Thymus (tissue), 11 donors: ENCODE measurements at regions not wholly inside any gene's neighbourhood (a gene's known extent, or its start where the extent isn't known, plus 50 kb on each side); places are given as distances from the start of the nearest gene placed in this dataset.

Experiments
- DNase-seq, 9 donors: peaks; one replicate each; pipeline ENCODE4 v3.0.0-alpha.2; 2013; ENCODE audit warnings: low spot score in 9 of 9, low read depth in 6 of 9, missing footprints in 1 of 9
- H3K27ac ChIP-seq, 2 donors: one replicate each; pipeline ENCODE4 v1.5.1; 2013; ENCODE audit warnings: control low read depth in 1 of 2, low read depth in 1 of 2, low read length in 1 of 2, mild to moderate bottlenecking in 1 of 2, moderate library complexity in 1 of 2
- H3K27me3 ChIP-seq, 2 donors: one replicate each; pipeline ENCODE4 v1.5.1; 2013; ENCODE audit warnings: low read length in 1 of 2; ENCODE audit not compliant: control insufficient read depth in 2 of 2, insufficient read depth in 1 of 2
- H3K36me3 ChIP-seq, 2 donors: one replicate each; pipeline ENCODE4 v1.5.1; 2013; ENCODE audit warnings: low read length in 1 of 2, mild to moderate bottlenecking in 1 of 2, moderate library complexity in 1 of 2; ENCODE audit not compliant: control insufficient read depth in 2 of 2, insufficient read depth in 2 of 2
- H3K4me1 ChIP-seq, 2 donors: one replicate each; pipeline ENCODE4 v1.5.1; 2013; ENCODE audit warnings: low read length in 2 of 2; ENCODE audit not compliant: control insufficient read depth in 2 of 2, insufficient read depth in 2 of 2
- H3K4me3 ChIP-seq, 2 donors: one replicate each; pipeline ENCODE4 v1.5.1; 2013; ENCODE audit warnings: low read length in 2 of 2, control low read depth in 1 of 2, mild to moderate bottlenecking in 1 of 2
- H3K9me3 ChIP-seq, 2 donors: one replicate each; pipeline ENCODE4 v1.5.1; 2013; ENCODE audit warnings: low read length in 1 of 2, mild to moderate bottlenecking in 1 of 2; ENCODE audit not compliant: control insufficient read depth in 2 of 2, insufficient read depth in 1 of 2
- WGBS: extraction: QIAGEN DNeasy Blood & Tissue Kit; methylation state at CpG from one replicate; pipeline ENCODE4 v1.1.7; 2013; 5-methylcytosine and 5-hydroxymethylcytosine counted together
- donor health status: healthy.

DNA sequence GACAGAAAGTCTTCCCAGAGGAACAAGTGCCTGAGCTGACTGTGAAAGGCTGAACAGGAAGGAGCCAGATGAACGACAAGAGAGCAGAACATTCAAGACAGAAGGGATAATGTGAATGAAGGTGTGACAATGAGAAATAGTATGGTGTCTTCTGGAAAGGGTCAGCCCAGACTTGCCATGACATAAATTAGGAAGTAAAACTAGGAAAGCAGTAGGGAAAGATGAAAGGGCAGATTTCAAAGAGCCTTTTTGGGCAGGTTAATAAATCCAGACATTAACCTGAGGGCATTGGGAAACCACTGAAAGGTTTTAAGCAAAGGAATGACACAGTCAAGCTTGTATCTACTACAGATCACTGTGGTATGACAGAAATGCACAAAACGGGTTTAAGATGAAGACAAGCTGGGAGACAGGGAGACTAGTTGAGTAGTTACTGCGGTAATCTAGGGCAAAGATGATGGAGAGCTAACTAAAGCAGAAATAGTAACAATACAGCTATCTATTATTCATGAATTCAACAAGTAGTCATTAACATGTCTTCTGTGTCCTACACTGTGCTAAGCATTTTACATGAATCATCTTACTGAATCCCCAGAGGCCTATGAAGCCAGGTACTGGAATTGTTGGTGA lies 580.9 kb upstream of the WWC1 start:
- no peak for DNase-seq
- H3K27ac ChIP-seq = no peak overlapping the region
- H3K9me3 ChIP-seq = no peaks in the 10 kb centered on the region
- no peaks in the 10 kb centered on the region for H3K36me3 ChIP-seq
- no peaks in the 10 kb centered on the region for H3K4me1 ChIP-seq
- H3K27me3 ChIP-seq = no peaks in the 10 kb centered on the region
- H3K4me3 ChIP-seq = no peak overlapping the region
- WGBS = 92% methylated on average over 3 of the region's 3 CpGs

DNA sequence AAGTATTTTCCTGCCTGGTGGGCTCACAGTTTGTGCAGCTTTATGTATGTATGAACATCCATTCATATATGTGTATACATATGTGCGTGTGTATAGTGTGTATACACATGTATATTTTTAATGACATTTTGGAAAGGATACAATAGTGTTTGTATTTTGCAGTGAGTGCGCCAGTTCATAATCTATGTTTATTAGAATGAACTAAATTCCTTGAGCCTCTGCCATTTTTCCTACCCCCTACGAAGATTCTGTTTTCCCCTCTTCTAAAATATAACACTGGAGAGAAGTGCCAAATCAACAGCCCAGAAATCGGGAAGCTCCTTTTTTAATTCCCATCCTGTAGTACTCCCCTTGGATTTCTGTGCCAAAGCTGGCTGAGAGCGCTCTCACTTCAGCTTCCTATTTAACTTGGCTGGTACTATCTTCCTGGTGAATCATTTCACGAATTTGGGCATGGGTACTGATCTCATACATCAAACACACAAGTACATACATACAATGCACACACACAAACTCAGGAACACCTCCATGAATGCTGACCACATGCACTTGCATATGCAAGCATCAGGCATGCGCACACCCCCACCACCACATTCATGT lies 578.4 kb upstream of the WWC1 start:
- no peaks in the 10 kb centered on the region for H3K4me1 ChIP-seq
- 95% methylated on average over 7 of the region's 7 CpGs for WGBS
- no peaks in the 10 kb centered on the region for H3K9me3 ChIP-seq
- no peak overlapping the region for H3K27ac ChIP-seq
- H3K4me3 ChIP-seq = no peak overlapping the region
- H3K36me3 ChIP-seq = no peaks in the 10 kb centered on the region
- DNase-seq = no peak
- no peaks in the 10 kb centered on the region for H3K27me3 ChIP-seq

DNA sequence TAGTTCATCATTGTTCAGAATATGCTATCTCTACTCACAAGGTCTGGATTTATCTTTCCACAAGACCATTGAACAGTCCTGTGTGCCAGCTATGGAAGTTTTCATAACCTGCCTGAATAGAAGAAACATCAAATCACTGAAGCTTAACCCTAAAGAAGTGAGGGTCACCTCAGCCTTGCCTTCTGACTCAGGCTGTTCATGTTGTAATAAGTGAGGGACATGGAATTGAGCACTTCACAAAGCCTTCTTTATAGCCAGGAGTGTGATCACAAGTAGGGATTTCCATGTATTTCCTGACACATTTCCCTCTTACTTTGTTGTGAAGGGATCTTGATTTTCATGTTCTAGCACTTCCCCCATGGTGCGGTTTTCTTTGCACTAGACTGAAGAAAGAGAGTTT lies 577.5 kb upstream of the WWC1 start:
- DNase-seq = no peak
- H3K4me1 ChIP-seq = no peaks in the 10 kb centered on the region
- no peaks in the 10 kb centered on the region for H3K9me3 ChIP-seq
- H3K4me3 ChIP-seq = no peak overlapping the region
- H3K27ac ChIP-seq = no peak overlapping the region
- H3K36me3 ChIP-seq = no peaks in the 10 kb centered on the region
- no peaks in the 10 kb centered on the region for H3K27me3 ChIP-seq
- 89% methylated on average over 1 of the region's 1 CpG for WGBS

DNA sequence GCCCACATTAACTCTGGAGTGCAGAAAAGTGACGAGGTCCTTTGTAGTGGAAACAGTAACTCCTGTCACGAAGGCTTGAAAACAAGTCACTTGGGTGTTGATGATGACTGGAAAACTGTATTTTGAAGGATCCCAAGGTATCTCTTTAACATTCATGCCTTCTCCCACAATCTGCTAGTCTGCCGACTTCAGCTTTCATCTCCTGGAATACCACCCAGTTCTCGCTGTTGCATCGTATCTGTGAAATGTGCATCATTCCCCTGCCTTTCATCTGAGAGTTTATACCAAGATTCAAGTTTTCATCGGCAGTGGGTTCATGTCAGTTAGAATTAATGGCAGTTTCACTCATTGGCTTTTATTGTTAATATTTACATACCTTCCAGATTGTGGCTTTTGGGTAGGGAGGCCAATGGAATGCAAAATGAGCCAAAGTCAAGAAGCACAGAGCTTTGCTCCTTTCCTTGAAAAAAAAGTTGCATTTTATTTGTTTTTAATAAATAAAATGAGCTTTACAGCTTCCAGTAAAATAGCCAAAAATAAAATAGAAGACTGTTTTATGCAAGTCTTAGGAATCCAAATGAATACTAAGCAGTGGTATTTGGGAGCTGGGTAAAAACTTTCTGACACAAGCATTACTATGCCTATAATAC lies 575.2 kb upstream of the WWC1 start:
- no peaks in the 10 kb centered on the region for H3K9me3 ChIP-seq
- no peaks in the 10 kb centered on the region for H3K4me1 ChIP-seq
- no peak for DNase-seq
- H3K27me3 ChIP-seq = no peaks in the 10 kb centered on the region
- H3K36me3 ChIP-seq = no peaks in the 10 kb centered on the region
- H3K27ac ChIP-seq = no peak overlapping the region
- H3K4me3 ChIP-seq = no peak overlapping the region
- 96% methylated on average over 6 of the region's 6 CpGs for WGBS

DNA sequence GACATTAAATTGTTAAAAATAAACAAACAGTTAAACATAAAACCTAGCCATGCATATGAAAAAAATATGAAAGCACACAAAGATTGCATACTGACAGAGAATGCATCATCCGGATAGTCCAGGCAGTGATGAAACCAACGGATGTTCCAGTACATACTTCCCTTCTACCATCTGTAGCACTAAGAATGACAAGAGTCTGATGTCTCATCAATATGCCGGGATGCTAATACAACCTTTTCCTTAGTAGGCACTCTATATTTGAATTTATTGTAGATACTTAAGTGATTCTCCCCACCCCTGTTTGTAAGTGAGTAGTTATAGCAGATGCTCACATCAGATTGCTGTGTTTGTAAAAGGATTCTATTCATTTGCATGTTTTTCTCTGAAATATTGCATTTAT lies 571.2 kb upstream of the WWC1 start:
- DNase-seq = no peak
- 92% methylated on average over 3 of the region's 3 CpGs for WGBS
- no peak overlapping the region for H3K27ac ChIP-seq
- no peaks in the 10 kb centered on the region for H3K27me3 ChIP-seq
- H3K4me1 ChIP-seq = peaks cover 0 to 2% of the 10 kb centered on the region in 2 donors
- no peak overlapping the region for H3K4me3 ChIP-seq
- no peaks in the 10 kb centered on the region for H3K36me3 ChIP-seq
- no peaks in the 10 kb centered on the region for H3K9me3 ChIP-seq

DNA sequence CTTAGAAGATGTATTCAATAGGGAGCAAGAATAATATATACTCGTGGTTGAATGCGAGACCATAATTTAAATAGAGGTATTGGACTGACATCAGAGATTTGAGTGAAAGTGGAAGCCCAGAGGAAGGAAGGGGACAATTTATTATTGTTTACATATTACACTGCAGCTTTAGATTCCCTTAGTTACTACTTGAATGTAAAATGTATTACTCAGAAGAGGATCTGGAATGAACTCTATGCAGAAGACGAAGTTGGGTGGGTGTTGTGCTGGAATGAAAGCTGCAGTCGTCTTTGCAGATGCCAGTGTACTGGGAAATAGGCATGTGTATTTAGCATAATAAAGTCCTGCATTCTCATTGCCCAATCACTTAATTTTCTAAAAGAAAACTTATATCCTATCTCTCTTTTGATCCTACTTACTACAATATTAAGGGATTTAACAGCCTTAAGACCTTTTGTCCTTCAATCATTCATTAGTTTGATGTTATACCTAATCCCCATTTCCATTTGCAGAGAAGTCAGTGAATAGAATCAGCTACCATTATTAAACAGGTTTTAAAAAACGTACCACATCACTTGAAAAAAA lies 570.7 kb upstream of the WWC1 start:
- Histone ChIP-seq H3K27ac (no peak overlapping the region), H3K27me3 (no peaks in the 10 kb centered on the region)

DNA sequence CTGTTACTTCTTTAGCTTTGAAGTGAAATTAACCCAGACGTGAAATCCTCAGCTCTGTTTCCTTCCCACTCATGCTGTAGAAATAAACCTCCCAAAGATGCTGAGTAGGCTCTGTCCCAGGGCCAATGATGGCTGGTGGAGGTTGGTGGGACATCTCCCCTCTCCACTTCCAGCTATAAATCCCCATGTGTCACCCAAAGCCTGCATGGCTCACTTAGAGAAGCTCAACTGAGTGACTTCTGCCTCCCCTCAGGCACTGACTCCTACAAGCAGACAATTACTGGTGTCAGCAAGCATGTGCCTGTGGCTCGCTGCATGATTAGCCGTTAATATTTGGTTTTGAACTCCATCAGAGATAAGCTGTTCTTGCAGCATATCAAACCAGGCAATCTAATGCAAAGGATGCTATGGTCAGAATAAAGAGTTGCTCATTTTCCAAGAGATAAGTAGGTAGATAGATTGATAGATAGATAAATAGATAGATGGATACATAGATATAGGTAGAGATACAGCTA lies 569.5 kb upstream of the WWC1 start:
- Histone ChIP-seq H3K9me3 (no peaks in the 10 kb centered on the region), H3K36me3 (no peaks in the 10 kb centered on the region), H3K27me3 (no peaks in the 10 kb centered on the region), H3K27ac (no peak overlapping the region), H3K4me3 (no peak overlapping the region), H3K4me1 (peaks cover 0 to 2% of the 10 kb centered on the region in 2 donors)
- DNase-seq = no peak
- 78% methylated on average over 3 of the region's 3 CpGs for WGBS

More for the DNA sequence above, 570.7 kb upstream of the WWC1 start:
- no peaks in the 10 kb centered on the region for H3K9me3 ChIP-seq
- 75% methylated on average over 5 of the region's 5 CpGs for WGBS
- no peak overlapping the region for H3K4me3 ChIP-seq
- peaks cover 0 to 2% of the 10 kb centered on the region in 2 donors for H3K4me1 ChIP-seq
- DNase-seq = no peak
- H3K36me3 ChIP-seq = no peaks in the 10 kb centered on the region

DNA sequence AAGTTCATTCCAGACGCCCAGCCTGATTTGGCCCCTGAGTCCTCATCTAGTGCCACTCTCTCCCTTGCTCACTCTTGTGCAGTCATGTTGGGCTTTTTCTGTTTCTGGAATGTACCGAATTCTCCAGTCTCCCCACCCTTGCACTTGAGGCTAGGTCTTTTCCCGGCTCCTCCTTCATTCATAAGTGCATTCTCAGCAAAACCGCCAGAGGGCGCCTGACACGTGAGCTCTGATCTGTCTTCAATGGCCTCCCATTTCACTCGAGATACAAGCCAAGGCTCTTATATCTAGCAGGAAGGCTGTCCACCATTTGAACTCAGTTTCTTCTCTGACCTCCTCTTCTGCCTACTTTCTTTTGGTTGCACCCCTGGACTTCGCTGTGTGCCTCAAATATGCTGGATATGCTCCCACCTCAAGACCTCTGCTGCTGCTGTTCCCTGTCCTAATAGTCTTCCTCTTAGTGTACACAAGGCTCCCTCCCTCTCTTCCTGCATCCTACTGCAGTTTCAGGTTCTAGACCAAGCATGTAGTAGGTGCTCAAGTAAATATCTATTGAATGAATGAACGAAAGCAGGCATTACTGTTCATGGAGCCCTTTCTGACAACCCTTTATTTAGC lies 568.1 kb upstream of the WWC1 start:
- Histone ChIP-seq H3K27me3 (no peaks in the 10 kb centered on the region), H3K4me1 (peaks cover 0 to 2% of the 10 kb centered on the region in 2 donors), H3K4me3 (no peak overlapping the region), H3K36me3 (no peaks in the 10 kb centered on the region), H3K27ac (no peak overlapping the region), H3K9me3 (no peaks in the 10 kb centered on the region)
- DNase-seq = peak; percentile 30 to 74 (median 50)
- 30% methylated on average over 9 of the region's 9 CpGs for WGBS

DNA sequence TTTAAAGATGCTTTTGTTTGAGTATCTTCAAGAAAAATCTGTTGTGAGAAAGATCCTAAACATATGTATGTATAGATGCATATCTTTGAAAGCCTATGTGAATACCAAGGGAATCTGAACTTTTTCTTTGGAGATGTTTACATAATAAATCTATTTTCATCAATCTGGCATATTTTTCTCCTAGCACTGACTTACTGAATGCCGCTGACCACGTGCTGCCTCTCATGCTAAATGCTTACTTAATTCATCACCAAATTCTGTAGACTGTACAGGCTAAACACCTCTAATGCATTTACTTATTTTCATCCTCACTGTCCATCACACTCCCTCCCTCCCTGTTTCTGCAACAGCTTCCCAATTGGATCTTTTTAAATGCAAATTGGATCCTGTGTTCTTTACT lies 566.2 kb upstream of the WWC1 start:
- no peaks in the 10 kb centered on the region for H3K36me3 ChIP-seq
- no peaks in the 10 kb centered on the region for H3K9me3 ChIP-seq
- H3K4me3 ChIP-seq = no peak overlapping the region
- WGBS = 94% methylated on average over 2 of the region's 2 CpGs
- DNase-seq = no peak
- peaks cover 0 to 2% of the 10 kb centered on the region in 2 donors for H3K4me1 ChIP-seq
- no peak overlapping the region for H3K27ac ChIP-seq
- no peaks in the 10 kb centered on the region for H3K27me3 ChIP-seq
